ENCODE measurements at regions not wholly inside any gene's neighbourhood (a gene's known extent, or its start where the extent isn't known, plus 50 kb on each side); places are given as distances from the start of the nearest gene placed in this dataset.

DNA sequence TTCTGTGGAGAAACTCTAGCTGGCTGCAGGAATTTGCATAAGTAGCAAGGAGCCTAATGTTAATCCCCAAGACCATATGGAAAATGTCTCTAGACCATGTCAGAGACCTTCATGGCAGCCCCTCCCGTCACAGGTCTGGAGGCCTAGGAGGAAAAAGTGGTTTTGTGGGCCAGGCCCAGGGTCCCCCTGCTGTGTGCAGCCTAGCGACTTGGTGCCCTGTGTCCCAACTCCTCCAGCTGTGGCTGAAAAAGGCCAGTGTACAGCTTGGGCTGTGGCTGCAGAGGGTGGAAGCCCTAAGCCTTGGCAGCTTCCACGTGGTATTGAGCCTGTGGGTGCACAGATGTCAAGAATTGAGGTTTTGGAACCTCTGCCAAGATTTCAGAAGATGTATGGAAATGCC is 306.9 kb upstream of the CA10 start:
- H3K27ac Mint-ChIP-seq: no peak overlapping the region
- DNase-seq: no peak
- H3K36me3 Mint-ChIP-seq (ENCODE audit: low read depth): no peaks in the 10 kb centered on the region
- no peaks in the 10 kb centered on the region for H3K4me1 Mint-ChIP-seq (ENCODE audit: low read depth)
- H3K4me3 Mint-ChIP-seq: no peak overlapping the region
- TF ChIP-seq, protein P1, sequence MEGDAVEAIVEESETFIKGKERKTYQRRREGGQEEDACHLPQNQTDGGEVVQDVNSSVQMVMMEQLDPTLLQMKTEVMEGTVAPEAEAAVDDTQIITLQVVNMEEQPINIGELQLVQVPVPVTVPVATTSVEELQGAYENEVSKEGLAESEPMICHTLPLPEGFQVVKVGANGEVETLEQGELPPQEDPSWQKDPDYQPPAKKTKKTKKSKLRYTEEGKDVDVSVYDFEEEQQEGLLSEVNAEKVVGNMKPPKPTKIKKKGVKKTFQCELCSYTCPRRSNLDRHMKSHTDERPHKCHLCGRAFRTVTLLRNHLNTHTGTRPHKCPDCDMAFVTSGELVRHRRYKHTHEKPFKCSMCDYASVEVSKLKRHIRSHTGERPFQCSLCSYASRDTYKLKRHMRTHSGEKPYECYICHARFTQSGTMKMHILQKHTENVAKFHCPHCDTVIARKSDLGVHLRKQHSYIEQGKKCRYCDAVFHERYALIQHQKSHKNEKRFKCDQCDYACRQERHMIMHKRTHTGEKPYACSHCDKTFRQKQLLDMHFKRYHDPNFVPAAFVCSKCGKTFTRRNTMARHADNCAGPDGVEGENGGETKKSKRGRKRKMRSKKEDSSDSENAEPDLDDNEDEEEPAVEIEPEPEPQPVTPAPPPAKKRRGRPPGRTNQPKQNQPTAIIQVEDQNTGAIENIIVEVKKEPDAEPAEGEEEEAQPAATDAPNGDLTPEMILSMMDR (IDR thresholded peaks at IDR 0.05): no peak
- H3K27me3 Mint-ChIP-seq (ENCODE audit: insufficient read depth): no peaks in the 10 kb centered on the region
- H3K9me3 Mint-ChIP-seq: peaks cover 53% of the 10 kb centered on the region

DNA sequence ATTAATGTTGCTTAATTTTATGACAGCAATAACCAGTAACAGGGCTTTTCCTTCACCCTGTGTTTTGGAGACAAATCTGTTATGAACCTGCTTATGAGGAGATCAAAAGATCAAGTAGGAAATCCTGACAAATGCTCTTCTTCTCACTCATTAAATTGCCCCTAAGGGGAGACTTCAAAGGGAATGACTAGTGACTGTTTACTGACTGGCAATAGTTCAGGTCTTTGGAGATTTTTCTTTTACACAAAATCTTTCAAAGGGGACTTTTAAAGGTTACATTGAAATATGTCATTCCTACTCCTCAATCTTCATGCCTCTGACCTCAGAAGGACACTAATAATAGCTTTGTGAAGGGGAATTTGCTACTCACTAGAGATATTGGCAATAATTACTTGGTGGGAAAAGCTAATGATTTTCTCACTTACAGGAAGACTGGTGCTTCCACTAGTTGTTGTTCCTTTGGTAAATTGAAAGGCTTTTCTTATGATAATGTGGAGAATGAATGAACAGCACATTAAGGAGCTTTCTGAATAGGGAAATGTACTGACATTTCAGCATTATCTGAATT is 292.9 kb upstream of the CA10 start:
- DNase-seq: no peak
- H3K9me3 Mint-ChIP-seq: peaks cover 52% of the 10 kb centered on the region
- TF ChIP-seq, protein P1 (IDR thresholded peaks at IDR 0.05): no peak
- no peaks in the 10 kb centered on the region for H3K4me1 Mint-ChIP-seq (ENCODE audit: low read depth)
- no peaks in the 10 kb centered on the region for H3K36me3 Mint-ChIP-seq (ENCODE audit: low read depth)
- H3K4me3 Mint-ChIP-seq: no peak overlapping the region
- no peaks in the 10 kb centered on the region for H3K27me3 Mint-ChIP-seq (ENCODE audit: insufficient read depth)
- H3K27ac Mint-ChIP-seq: no peak overlapping the region

DNA sequence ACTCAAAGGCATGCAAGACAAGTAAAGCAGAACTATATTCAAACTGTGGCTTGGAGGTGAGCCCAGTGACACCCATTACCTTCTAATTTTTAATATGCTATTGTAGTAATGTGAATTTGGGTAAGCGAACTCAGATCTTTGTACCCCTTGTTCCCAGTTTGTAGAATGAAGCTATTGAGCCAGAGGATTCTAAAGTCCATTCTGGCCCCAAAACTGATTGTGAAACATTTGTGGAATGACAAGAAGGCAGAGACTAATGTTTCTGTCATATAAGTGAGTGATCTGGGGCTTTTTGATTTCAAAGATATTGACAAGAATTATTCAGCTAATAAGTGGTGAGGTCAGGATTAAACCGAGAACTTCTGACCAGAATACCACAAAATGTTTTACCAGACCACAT is 283.8 kb upstream of the CA10 start:
- H3K27ac Mint-ChIP-seq: no peak overlapping the region
- H3K27me3 Mint-ChIP-seq (ENCODE audit: insufficient read depth): peaks cover 4% of the 10 kb centered on the region
- H3K4me3 Mint-ChIP-seq: no peak overlapping the region
- H3K9me3 Mint-ChIP-seq: peaks cover 52% of the 10 kb centered on the region
- TF ChIP-seq, protein P1 (IDR thresholded peaks at IDR 0.05): no peak
- H3K4me1 Mint-ChIP-seq (ENCODE audit: low read depth): no peaks in the 10 kb centered on the region
- H3K36me3 Mint-ChIP-seq (ENCODE audit: low read depth): no peaks in the 10 kb centered on the region
- DNase-seq: no peak

DNA sequence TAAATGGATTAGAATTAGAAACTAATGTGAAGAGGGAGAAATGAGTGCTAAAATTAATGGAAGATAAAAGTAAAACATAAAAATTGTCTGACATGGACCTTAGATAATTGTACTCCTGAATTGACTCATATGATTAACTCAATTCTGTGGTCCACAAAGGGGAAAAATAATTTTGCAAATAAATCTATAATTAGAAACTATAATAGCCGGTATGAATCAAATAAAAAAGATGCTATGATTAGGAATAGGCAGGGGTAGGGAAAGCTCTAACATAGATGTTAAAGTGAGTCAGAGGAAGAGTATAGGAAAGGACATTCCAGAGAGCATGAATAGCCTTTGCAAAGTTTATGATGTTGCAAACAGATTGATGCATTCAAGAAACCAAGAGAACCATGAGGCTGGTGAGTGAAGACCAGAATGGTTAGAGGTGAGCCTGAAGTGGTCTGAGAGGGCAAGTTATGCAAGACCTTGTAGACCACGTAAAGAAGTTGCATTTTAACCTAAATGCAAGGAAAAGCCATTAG is 262.1 kb upstream of the CA10 start:
- Mint-ChIP-seq H3K27me3 (ENCODE audit: insufficient read depth) (no peaks in the 10 kb centered on the region), H3K36me3 (ENCODE audit: low read depth) (no peaks in the 10 kb centered on the region; the same call in 1 of the 2 replicates), H3K27ac (no peak overlapping the region), H3K9me3 (peaks cover 50% of the 10 kb centered on the region), H3K4me3 (no peak overlapping the region), H3K4me1 (ENCODE audit: low read depth) (no peaks in the 10 kb centered on the region)
- TF ChIP-seq, protein P1 (IDR thresholded peaks at IDR 0.05): no peak
- DNase-seq: no peak

DNA sequence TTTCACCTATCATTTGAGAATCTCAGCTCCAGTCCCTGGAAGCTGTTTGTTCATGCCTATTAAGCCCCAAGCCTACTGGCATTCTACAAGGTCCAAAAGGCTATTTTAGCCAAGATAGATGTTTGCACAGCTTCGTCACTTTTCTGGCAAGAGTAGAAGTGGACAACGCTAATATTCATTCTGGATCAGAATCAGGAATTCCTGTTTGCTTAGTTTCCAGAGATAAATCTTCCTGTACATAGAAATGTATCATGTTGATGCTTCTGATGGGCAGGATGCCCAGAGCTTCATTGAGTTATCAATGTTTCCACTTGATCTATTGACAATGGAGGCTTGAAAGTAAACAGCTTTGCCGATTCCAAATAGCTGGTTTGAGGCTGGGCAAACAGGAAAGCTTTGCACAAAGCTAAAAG is 260.7 kb upstream of the CA10 start:
- no peaks in the 10 kb centered on the region for H3K4me1 Mint-ChIP-seq (ENCODE audit: low read depth)
- peaks cover 49% of the 10 kb centered on the region for H3K9me3 Mint-ChIP-seq
- H3K27me3 Mint-ChIP-seq (ENCODE audit: insufficient read depth): no peaks in the 10 kb centered on the region
- no peaks in the 10 kb centered on the region; the same call in 1 of the 2 replicates for H3K36me3 Mint-ChIP-seq (ENCODE audit: low read depth)
- H3K27ac Mint-ChIP-seq: no peak overlapping the region
- no peak overlapping the region for H3K4me3 Mint-ChIP-seq
- DNase-seq: no peak
- TF ChIP-seq, protein P1 (IDR thresholded peaks at IDR 0.05): no peak
